BLaER1 treated with 17β-estradiol and CSF1 and Interleukin-3, amounts not matched to agents 10 nM and 100 nM (cell line): ENCODE measurements at regions not wholly inside any gene's neighbourhood (a gene's known extent, or its start where the extent isn't known, plus 50 kb on each side); places are given as distances from the start of the nearest gene placed in this dataset.
A peak's percentile ranks its signal among the peaks of the same experiment; 100 is the strongest.

ENCODE experiments used
- H3K27ac ChIP-seq, 11 experiments: shearing (Covaris generic); formaldehyde crosslinking; 2 replicates each; pipeline ENCODE4 v1.8.1; 2022
- H3K27me3 ChIP-seq, 11 experiments: shearing (Covaris generic); formaldehyde crosslinking; 2 replicates each; pipeline ENCODE4 v1.8.1; 2022
- H3K36me3 ChIP-seq, 11 experiments: shearing (Covaris generic); formaldehyde crosslinking; 2 replicates each; pipeline ENCODE4 v1.8.1; 2022
- H3K4me1 ChIP-seq, 10 experiments: shearing (Covaris generic); formaldehyde crosslinking; 2 replicates each; pipeline ENCODE4 v1.8.1; 2022
- H3K4me2 ChIP-seq, 11 experiments: shearing (Covaris generic); formaldehyde crosslinking; 2 replicates each; pipeline ENCODE4 v1.8.1; 2022
- H3K4me3 ChIP-seq, 10 experiments: shearing (Covaris generic); formaldehyde crosslinking; 2 replicates each; pipeline ENCODE4 v1.8.1; 2022
- H3K9ac ChIP-seq, 11 experiments: shearing (Covaris generic); formaldehyde crosslinking; 2 replicates each; pipeline ENCODE4 v1.8.1; 2022
- H3K9me3 ChIP-seq, 11 experiments: shearing (Covaris generic); formaldehyde crosslinking; replicated peaks in 1 of 11; 2 replicates each; pipeline ENCODE4 v1.8.1; 2022
- H4K20me1 ChIP-seq, 11 experiments: shearing (Covaris generic); formaldehyde crosslinking; 2 replicates each; pipeline ENCODE4 v1.8.1; 2022
- Cebpa-rat ChIP-seq, 11 experiments: shearing (Covaris generic); IDR thresholded peaks; 2 replicates each; pipeline ENCODE4 v1.8.1; 2022

DNA sequence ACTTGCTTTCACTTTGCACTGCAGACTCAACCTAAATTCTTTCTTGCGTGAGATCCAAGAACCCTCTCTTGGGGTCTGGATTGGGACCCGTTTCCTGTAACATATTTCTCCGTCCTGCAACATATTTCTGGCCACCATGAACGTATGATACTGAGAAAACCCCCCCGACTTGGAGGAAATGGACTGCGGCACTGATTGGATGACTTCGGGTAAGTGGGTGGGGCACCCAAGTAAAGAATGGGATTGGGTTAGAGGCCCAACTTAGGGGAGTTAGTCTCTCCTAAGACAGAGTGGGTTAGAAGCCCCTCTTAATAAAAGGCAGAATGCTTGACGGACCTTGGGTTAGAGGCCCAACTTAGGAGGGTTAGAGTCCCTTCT lies 690.4 kb downstream of the UQCRFS1 start:
- no peak overlapping the region for H3K4me2 ChIP-seq
- peaks cover 0 to 7% (median 0%) of the 10 kb centered on the region in 10 experiments; a peak in 6 of 20 replicates for H3K4me1 ChIP-seq
- H3K36me3 ChIP-seq = no peaks in the 10 kb centered on the region
- peaks cover 0 to 6% (median 4%) of the 10 kb centered on the region in 11 experiments; a peak in 3 of 22 replicates for H3K9me3 ChIP-seq
- H3K4me3 ChIP-seq = no peak overlapping the region
- no peak overlapping the region for H3K9ac ChIP-seq
- H4K20me1 ChIP-seq = no peaks in the 10 kb centered on the region
- TF ChIP-seq Cebpa-rat (IDR thresholded peaks at IDR 0.05) = no peak
- no peak overlapping the region for H3K27ac ChIP-seq
- no peaks in the 10 kb centered on the region for H3K27me3 ChIP-seq

DNA sequence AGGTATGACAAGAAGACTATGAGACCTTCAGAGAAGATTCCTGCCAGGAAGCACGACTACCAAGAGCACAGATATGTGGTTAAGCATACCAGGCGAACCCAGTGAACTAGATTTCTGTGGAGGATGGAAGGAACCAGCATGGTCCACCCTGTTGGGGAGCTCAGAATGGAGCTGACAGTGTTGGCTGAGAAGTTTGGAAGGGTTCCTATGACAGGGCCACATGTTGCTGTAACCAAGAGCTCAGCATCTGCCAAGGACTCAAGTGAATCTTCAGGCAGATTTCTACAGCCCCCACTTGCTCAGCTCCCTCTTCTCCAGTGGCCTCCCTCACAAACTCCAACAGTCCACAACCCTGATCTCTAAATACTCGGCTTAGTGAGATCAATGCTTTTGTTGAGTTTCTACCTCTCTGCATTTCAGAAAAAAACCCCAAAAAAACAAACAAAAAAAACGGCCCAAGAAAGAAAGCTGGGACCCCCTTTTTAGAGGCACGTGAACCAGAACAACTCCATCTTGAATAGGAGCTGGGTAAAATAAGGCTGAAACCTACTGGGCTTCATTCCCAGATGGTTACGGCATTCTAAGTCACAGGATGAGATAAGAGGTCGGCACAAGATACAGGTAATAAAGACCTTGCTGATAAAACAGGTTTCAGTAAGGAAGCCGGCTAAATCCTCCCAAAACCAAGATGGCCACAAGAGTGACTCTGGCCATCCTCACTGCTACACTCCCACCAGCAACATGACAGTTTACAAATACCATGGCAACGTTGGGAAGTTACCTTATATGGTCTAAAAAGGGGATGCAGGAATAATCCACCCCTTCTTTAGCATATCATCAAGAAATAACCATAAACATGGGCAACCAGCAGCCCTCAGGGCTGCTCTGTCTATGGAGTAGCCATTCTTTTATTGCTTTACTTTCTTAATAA lies 691.1 kb downstream of the UQCRFS1 start:
- no peak for TF ChIP-seq Cebpa-rat (IDR thresholded peaks at IDR 0.05)
- Histone ChIP-seq H3K9me3 (peaks cover 0 to 6% (median 4%) of the 10 kb centered on the region in 11 experiments; a peak in 3 of 22 replicates), H3K4me2 (no peak overlapping the region), H3K4me1 (peaks cover 0 to 7% (median 0%) of the 10 kb centered on the region in 10 experiments; a peak in 6 of 20 replicates), H3K9ac (no peak overlapping the region), H3K27ac (no peak overlapping the region), H4K20me1 (no peaks in the 10 kb centered on the region), H3K27me3 (no peaks in the 10 kb centered on the region), H3K4me3 (no peak overlapping the region), H3K36me3 (no peaks in the 10 kb centered on the region)

DNA sequence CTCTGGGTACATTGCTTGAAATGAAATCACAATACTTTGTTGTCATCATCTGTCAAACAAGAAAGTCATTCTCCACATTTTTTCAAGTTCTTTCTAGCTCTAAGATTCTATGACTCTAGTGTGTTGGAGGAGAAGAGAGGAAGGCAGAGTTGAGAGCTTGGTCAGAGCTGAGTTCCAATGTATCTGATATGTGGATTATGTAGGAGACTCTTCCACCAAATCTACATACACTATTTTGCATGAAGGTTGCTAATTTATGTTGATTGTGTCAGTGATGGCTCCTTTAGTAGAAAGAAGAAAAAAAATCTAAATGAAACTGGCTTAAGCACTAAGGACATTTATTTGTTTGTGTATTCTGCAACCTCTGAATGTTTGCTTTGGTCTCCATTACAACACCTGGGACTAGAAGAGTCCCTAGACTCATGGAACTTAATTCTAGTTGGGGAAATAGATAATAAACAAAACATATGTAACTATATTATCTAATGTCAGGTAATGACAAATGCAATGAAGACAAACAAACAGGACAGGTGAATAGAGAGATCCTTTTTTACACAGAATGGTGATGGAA lies 691.9 kb downstream of the UQCRFS1 start:
- no peaks in the 10 kb centered on the region for H4K20me1 ChIP-seq
- peaks cover 0 to 4% (median 3%) of the 10 kb centered on the region in 11 experiments; a peak in 3 of 22 replicates for H3K9me3 ChIP-seq
- no peak overlapping the region for H3K9ac ChIP-seq
- H3K36me3 ChIP-seq = no peaks in the 10 kb centered on the region
- H3K4me2 ChIP-seq = no peak overlapping the region
- no peak for TF ChIP-seq Cebpa-rat (IDR thresholded peaks at IDR 0.05)
- no peaks in the 10 kb centered on the region for H3K27me3 ChIP-seq
- no peak overlapping the region for H3K4me3 ChIP-seq
- peaks cover 0 to 9% (median 0%) of the 10 kb centered on the region in 10 experiments; a peak in 6 of 20 replicates for H3K4me1 ChIP-seq
- no peak overlapping the region for H3K27ac ChIP-seq

DNA sequence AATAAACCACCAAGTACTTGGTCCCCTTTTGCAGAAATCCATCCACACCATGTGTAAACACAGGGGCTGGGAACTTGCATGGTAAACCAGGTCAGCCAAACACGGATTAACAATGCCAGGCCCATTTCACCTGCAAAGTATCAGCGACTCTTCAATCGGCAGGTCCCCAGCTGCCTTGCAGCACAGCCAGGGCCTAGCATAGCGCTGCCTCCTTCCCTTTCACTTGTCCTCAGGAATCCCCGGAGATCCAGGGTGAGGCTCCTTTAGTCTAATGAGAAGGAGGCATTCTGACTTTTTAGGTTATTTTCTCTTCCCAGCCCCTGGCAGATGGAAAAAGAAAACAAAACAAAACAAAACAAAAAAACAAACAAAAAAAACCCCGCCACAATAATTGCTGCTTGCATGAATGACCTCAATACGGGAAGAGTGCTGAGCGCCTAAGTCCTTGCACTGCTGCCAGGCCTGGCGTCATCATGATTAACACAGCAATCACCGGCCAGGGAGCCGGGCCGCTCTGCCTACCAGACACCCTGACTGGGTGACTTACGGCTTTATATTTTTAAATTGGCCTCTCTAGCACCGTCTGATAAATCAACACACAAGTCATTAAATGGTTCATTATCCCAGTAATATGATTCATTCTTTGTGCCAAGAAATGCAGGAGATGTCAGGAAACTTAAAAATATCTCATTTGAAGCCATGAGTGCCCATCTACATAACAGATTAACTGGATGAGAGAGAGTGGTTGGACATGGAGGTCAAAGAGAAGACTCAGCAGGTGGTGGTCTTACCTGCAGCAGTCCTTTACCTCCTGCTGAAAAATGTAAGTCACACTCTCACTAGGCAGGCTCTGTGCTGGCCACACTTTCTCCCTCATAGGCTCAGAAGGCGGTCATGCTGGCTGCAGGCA lies 692.7 kb downstream of the UQCRFS1 start:
- TF ChIP-seq Cebpa-rat (IDR thresholded peaks at IDR 0.05) = no peak
- H3K4me3 ChIP-seq = no peak overlapping the region
- H3K9me3 ChIP-seq = no peaks in the 10 kb centered on the region
- H3K27me3 ChIP-seq = no peaks in the 10 kb centered on the region
- H4K20me1 ChIP-seq = no peaks in the 10 kb centered on the region
- no peaks in the 10 kb centered on the region for H3K36me3 ChIP-seq
- H3K27ac ChIP-seq = no peak overlapping the region
- H3K9ac ChIP-seq = no peak overlapping the region
- H3K4me2 ChIP-seq = no peak overlapping the region
- H3K4me1 ChIP-seq = peaks cover 0 to 14% (median 0%) of the 10 kb centered on the region in 10 experiments; a peak in 7 of 20 replicates

DNA sequence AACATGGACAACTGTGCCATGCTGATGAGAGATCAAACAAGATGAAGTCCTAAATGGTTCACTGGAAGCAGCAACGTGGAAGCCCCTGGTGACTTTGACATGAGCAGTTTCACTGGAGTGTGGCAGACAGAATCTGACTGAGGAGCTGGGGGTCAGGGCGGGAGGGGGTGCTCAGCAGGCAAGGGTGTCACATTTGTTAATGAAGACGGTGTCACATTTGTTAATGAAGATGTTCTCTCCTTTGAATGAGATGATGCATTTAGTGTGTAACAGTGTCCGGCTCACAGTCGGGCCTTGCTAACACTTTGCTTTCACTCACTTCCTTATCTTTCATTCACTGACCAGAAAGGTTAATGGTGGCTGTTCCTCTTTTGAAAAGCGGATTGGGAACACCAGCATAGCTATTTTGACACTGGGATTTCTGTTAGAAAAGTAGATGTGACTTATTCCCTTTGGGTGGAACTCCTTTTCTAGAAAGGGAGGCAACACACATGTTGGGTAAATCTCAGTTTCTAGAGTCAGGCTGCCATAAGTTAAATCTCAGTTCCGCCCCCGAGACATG lies 693.7 kb downstream of the UQCRFS1 start:
- no peak overlapping the region for H3K9ac ChIP-seq
- H3K9me3 ChIP-seq = no peaks in the 10 kb centered on the region
- H3K4me1 ChIP-seq = peaks cover 0 to 14% (median 0%) of the 10 kb centered on the region in 10 experiments; a peak in 7 of 20 replicates
- no peak overlapping the region for H3K4me3 ChIP-seq
- H3K4me2 ChIP-seq = peak overlapping the region in 4 of 11 experiments; percentile 25 to 32 (median 30); a peak in 3 of 22 replicates
- H3K36me3 ChIP-seq = no peaks in the 10 kb centered on the region
- no peak overlapping the region for H3K27ac ChIP-seq
- H4K20me1 ChIP-seq = no peaks in the 10 kb centered on the region
- no peak for TF ChIP-seq Cebpa-rat (IDR thresholded peaks at IDR 0.05)
- no peaks in the 10 kb centered on the region for H3K27me3 ChIP-seq

DNA sequence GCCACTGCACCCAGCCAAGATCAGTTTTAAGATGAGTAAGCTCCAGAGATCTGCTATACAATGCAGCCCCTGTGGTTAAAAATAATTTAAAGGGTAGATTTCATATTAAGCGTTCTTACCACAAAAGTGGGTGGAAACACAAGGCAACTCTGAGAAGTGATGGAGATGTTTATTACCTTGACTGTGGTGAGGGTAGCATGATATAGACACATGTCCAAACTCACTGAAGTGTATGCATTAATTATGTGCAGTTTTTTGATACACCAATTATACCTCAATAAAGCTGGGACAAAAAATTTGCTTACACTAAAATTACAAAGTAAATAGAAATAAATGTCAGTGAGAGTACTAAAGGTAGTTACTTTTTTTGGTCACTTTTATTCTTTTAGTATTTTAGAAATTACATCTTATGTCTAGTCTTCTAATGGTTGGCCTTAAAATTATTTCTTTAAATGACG lies 696.5 kb downstream of the UQCRFS1 start:
- no peak for TF ChIP-seq Cebpa-rat (IDR thresholded peaks at IDR 0.05)
- Histone ChIP-seq H4K20me1 (no peaks in the 10 kb centered on the region), H3K4me1 (peaks cover 0 to 14% (median 0%) of the 10 kb centered on the region in 10 experiments; a peak in 7 of 20 replicates), H3K9ac (no peak overlapping the region), H3K27me3 (no peaks in the 10 kb centered on the region), H3K27ac (no peak overlapping the region), H3K4me2 (peak overlapping the region in 3 of 11 experiments; percentile 5 to 29 (median 12); a peak in 1 of 22 replicates), H3K4me3 (no peak overlapping the region), H3K36me3 (no peaks in the 10 kb centered on the region), H3K9me3 (no peaks in the 10 kb centered on the region)

DNA sequence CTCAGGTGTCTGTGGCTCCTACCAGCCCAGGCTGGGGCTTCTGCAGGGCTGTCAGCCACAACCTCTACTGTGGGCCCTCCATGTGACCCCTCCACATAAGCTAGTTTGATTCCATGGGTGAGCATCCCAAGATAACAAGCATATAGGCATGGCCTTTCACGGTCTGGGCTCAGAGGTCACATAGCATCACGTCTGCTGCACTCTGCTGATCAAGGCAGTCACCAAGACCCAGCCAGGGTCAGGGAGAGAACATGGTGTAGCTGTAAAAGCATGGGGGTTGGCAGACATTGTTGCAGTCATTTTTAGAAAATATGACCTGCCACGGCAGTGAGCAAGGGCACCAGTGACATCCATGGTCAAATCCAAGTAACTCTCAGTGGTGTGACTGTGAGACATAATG lies 698.8 kb downstream of the UQCRFS1 start:
- H3K9me3 ChIP-seq = no peaks in the 10 kb centered on the region
- no peak overlapping the region for H3K9ac ChIP-seq
- H3K36me3 ChIP-seq = no peaks in the 10 kb centered on the region
- H4K20me1 ChIP-seq = no peaks in the 10 kb centered on the region
- no peak overlapping the region for H3K27ac ChIP-seq
- no peak overlapping the region for H3K4me3 ChIP-seq
- H3K4me1 ChIP-seq = peaks cover 0 to 14% (median 0%) of the 10 kb centered on the region in 10 experiments; a peak in 7 of 20 replicates
- no peaks in the 10 kb centered on the region for H3K27me3 ChIP-seq
- TF ChIP-seq Cebpa-rat (IDR thresholded peaks at IDR 0.05) = no peak
- H3K4me2 ChIP-seq = no peak overlapping the region

DNA sequence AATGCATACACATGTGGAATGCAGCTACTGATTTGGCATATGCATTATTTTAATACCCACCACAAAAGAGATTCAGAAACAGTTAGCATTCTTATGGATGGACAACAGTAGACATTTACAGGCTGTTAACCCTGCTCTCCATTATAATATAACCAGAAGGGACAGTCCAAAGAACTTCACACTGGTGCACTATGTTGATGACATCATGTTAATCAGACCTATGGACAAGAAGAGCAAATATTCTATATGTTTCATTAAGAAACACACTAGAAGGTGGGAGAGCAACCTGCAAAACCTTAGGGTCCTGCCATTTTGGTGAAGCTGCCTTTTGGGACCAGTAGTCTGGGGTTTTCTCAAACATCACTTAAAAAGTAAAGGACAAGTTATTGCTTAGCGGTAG lies 701.3 kb downstream of the UQCRFS1 start:
- Histone ChIP-seq H3K9me3 (peaks cover 0 to 5% (median 0%) of the 10 kb centered on the region in 11 experiments; a peak in 3 of 22 replicates), H4K20me1 (no peaks in the 10 kb centered on the region), H3K36me3 (no peaks in the 10 kb centered on the region), H3K27ac (no peak overlapping the region), H3K4me2 (no peak overlapping the region), H3K27me3 (no peaks in the 10 kb centered on the region), H3K4me1 (peaks cover 0 to 24% (median 11%) of the 10 kb centered on the region in 10 experiments; a peak in 17 of 20 replicates), H3K9ac (no peak overlapping the region), H3K4me3 (no peak overlapping the region)
- TF ChIP-seq Cebpa-rat (IDR thresholded peaks at IDR 0.05) = no peak
